ENCODE measurements at regions not wholly inside any gene's neighbourhood (a gene's known extent, or its start where the extent isn't known, plus 50 kb on each side); places are given as distances from the start of the nearest gene placed in this dataset.

DNA sequence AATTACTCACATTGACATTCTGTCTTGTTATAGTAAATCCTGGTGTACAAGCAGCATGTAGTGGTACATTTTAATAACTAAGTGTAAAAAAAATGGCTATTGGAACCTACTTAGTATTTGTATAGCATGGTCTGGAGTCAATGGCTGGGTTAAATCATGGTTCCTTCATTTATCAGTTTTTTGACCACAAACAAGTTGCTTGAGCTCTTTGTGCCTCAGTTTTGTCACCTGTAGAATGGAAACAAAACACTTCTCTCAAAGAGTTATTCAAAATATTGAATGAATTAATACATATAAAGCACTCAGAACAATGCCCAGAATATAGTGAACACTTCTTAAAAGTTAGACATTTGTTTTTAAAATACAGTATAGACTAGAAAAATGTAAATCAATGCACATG, 93.2 kb upstream of the HS3ST5 start:
- Histone ChIP-seq H3K9ac (ENCODE audit: low read length) (no peak overlapping the region), H3K79me2 (ENCODE audit: insufficient read depth, low read length) (no peaks in the 10 kb centered on the region), H3K4me1 (ENCODE audit: insufficient read depth, low read length, severe bottlenecking) (no peaks in the 10 kb centered on the region), H3K9me2 (ENCODE audit: low read depth, low read length) (no peaks in the 10 kb centered on the region), H3F3A (ENCODE audit: insufficient read depth, low read length) (no peaks in the 10 kb centered on the region), H2AFZ (ENCODE audit: low read length) (no peak overlapping the region), H3K4me3 (ENCODE audit: low read depth, low read length, poor library complexity, severe bottlenecking) (no peak overlapping the region), H3K4me2 (ENCODE audit: low read length) (no peak overlapping the region), H3K9me3 (ENCODE audit: low read length) (no peaks in the 10 kb centered on the region), H3K27ac (ENCODE audit: low read depth, low read length, poor library complexity, severe bottlenecking) (no peak overlapping the region), H3K27me3 (ENCODE audit: insufficient read depth, low read length) (no peaks in the 10 kb centered on the region), H4K20me1 (ENCODE audit: insufficient read depth, low read length) (no peaks in the 10 kb centered on the region), H3K36me3 (ENCODE audit: insufficient read depth, low read length) (no peaks in the 10 kb centered on the region)
- TF ChIP-seq EZH2 (IDR thresholded peaks at IDR 0.05; ENCODE audit: borderline replicate concordance, low read length) (no peak), CTCF (IDR thresholded peaks at IDR 0.05; ENCODE audit: low read length) (no peak)

DNA sequence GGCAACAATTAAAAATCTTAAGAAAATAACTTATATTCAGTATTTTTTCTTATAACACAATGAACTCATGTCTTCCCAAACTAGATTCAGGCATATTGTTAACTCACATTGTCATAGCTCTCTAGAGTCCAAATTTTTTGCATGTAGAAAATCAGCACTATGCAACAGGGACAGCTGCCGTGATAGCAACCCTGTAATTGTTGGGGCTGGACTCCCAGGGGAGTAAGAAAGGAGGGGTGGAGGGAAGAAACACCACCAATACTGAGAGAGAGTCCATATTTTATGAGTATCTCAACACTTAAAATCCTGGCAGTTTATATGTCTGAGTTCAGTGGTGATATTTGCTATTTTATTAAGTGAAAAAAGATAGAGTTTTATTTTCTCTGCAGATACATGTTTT, 89.6 kb upstream of the HS3ST5 start:
- no peak overlapping the region for H2AFZ ChIP-seq (ENCODE audit: low read length)
- no peaks in the 10 kb centered on the region for H3K36me3 ChIP-seq (ENCODE audit: insufficient read depth, low read length)
- H3K4me3 ChIP-seq (ENCODE audit: low read depth, low read length, poor library complexity, severe bottlenecking): no peak overlapping the region
- H3K9ac ChIP-seq (ENCODE audit: low read length): no peak overlapping the region
- no peaks in the 10 kb centered on the region for H3K4me1 ChIP-seq (ENCODE audit: insufficient read depth, low read length, severe bottlenecking)
- H3K79me2 ChIP-seq (ENCODE audit: insufficient read depth, low read length): no peaks in the 10 kb centered on the region
- TF ChIP-seq EZH2 (IDR thresholded peaks at IDR 0.05; ENCODE audit: borderline replicate concordance, low read length) (no peak), CTCF (IDR thresholded peaks at IDR 0.05; ENCODE audit: low read length) (no peak)
- H3K9me2 ChIP-seq (ENCODE audit: low read depth, low read length): no peaks in the 10 kb centered on the region
- no peaks in the 10 kb centered on the region for H3K9me3 ChIP-seq (ENCODE audit: low read length)
- no peak overlapping the region for H3K4me2 ChIP-seq (ENCODE audit: low read length)
- H3K27ac ChIP-seq (ENCODE audit: low read depth, low read length, poor library complexity, severe bottlenecking): no peak overlapping the region
- H3F3A ChIP-seq (ENCODE audit: insufficient read depth, low read length): no peaks in the 10 kb centered on the region
- no peaks in the 10 kb centered on the region for H3K27me3 ChIP-seq (ENCODE audit: insufficient read depth, low read length)
- H4K20me1 ChIP-seq (ENCODE audit: insufficient read depth, low read length): no peaks in the 10 kb centered on the region

DNA sequence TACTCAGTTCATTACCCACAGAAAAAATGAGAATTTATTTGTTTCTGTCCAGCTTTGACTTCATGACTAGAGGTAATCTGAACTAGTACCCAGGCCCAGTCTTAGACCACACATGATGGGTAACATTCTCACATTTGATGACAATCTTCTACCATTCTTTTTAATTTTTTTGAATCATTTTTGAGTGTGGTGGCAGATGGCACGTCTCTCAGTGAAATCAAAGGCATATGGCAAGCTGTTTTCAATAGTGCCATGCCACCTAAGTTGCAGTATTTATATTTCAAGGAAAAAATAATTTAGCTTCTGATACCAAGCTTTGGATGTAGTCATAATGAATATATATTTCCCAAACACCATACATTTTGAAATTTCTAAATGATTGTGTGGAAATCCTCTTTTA, 88.8 kb upstream of the HS3ST5 start:
- Histone ChIP-seq H3K36me3 (ENCODE audit: insufficient read depth, low read length) (no peaks in the 10 kb centered on the region), H3K9ac (ENCODE audit: low read length) (no peak overlapping the region), H3K4me2 (ENCODE audit: low read length) (no peak overlapping the region), H3K4me1 (ENCODE audit: insufficient read depth, low read length, severe bottlenecking) (no peaks in the 10 kb centered on the region), H3F3A (ENCODE audit: insufficient read depth, low read length) (no peaks in the 10 kb centered on the region), H2AFZ (ENCODE audit: low read length) (no peak overlapping the region), H3K4me3 (ENCODE audit: low read depth, low read length, poor library complexity, severe bottlenecking) (no peak overlapping the region), H3K9me2 (ENCODE audit: low read depth, low read length) (no peaks in the 10 kb centered on the region), H3K79me2 (ENCODE audit: insufficient read depth, low read length) (no peaks in the 10 kb centered on the region), H3K27ac (ENCODE audit: low read depth, low read length, poor library complexity, severe bottlenecking) (no peak overlapping the region), H4K20me1 (ENCODE audit: insufficient read depth, low read length) (no peaks in the 10 kb centered on the region), H3K9me3 (ENCODE audit: low read length) (no peaks in the 10 kb centered on the region), H3K27me3 (ENCODE audit: insufficient read depth, low read length) (no peaks in the 10 kb centered on the region)
- TF ChIP-seq CTCF (IDR thresholded peaks at IDR 0.05; ENCODE audit: low read length): no peak
- TF ChIP-seq EZH2 (IDR thresholded peaks at IDR 0.05; ENCODE audit: borderline replicate concordance, low read length): no peak

Data from OCI-LY1 (cell line).